IMR-90 (cell line): ENCODE measurements at regions not wholly inside any gene's neighbourhood (a gene's known extent, or its start where the extent isn't known, plus 50 kb on each side); places are given as distances from the start of the nearest gene placed in this dataset.

ENCODE experiments used
- ATAC-seq: fragments of 200-7000 bp; cut with Tn5 transposase; 2 replicates; pipeline ENCODE4 v1.9.1; 2020; ENCODE audit warnings: low read depth, mild to moderate bottlenecking, moderate library complexity
- BruUV-seq: library from RNA; stranded (reverse); fragments of 400-500 nt; replicated peaks from 2 replicates; lab custom pipeline; 2021; lab: Mats Ljungman, UMichigan
- CTCF ChIA-PET: fragments of 300-600 bp; formaldehyde crosslinking; extraction: SDS; loops from one replicate; lab custom pipeline; 2021; ENCODE audit warnings: antibody characterized with exemption; lab: Yijun Ruan, JAX
- POLR2A ChIA-PET: fragments of 300-600 bp; sonication (Branson Sonifier 250); formaldehyde crosslinking; loops from one replicate; lab custom pipeline; 2022; ENCODE audit warnings: antibody characterized with exemption; ENCODE audit not compliant: unreplicated experiment; lab: Charles Lee
- DNase-seq: peaks from one replicate; pipeline ENCODE4 v3.0.0; 2013
- H2AFZ ChIP-seq: replicated peaks from 2 replicates; pipeline ENCODE3; 2013; ENCODE audit warnings: low read length, mild to moderate bottlenecking; ENCODE audit not compliant: poor library complexity
- H2AK5ac ChIP-seq: 2 replicates; pipeline ENCODE4 v1.6.1; 2013; ENCODE audit warnings: low read depth, low read length, inconsistent platforms
- H2AK9ac ChIP-seq: replicated peaks from 2 replicates; pipeline ENCODE3; 2013; ENCODE audit warnings: mild to moderate bottlenecking, low read depth, low read length, moderate library complexity; ENCODE audit not compliant: poor library complexity
- H2BK120ac ChIP-seq: 2 replicates; pipeline ENCODE4 v1.6.1; 2013; ENCODE audit warnings: low read depth, low read length, inconsistent platforms
- H2BK15ac ChIP-seq: 3 replicates; pipeline ENCODE4 v1.6.1; 2013; ENCODE audit warnings: low read depth, low read length, inconsistent platforms
- H2BK20ac ChIP-seq: 2 replicates; pipeline ENCODE4 v1.6.1; 2013; ENCODE audit warnings: low read depth, mild to moderate bottlenecking, inconsistent platforms, low read length, moderate library complexity
- H2BK5ac ChIP-seq: 2 replicates; pipeline ENCODE4 v1.6.1; 2013; ENCODE audit warnings: mild to moderate bottlenecking, low read depth, low read length, inconsistent platforms; ENCODE audit not compliant: poor library complexity, severe bottlenecking
- H3K14ac ChIP-seq: replicated peaks from 2 replicates; pipeline ENCODE4 v1.6.1; 2013; ENCODE audit warnings: low read depth, low read length, inconsistent platforms
- H3K18ac ChIP-seq: 2 replicates; pipeline ENCODE4 v1.6.1; 2013; ENCODE audit warnings: low read depth, low read length, control low read depth
- H3K23ac ChIP-seq: 2 replicates; pipeline ENCODE4 v1.6.1; 2013; ENCODE audit warnings: low read depth, low read length, inconsistent platforms
- H3K27ac ChIP-seq: 2 replicates; pipeline ENCODE4 v1.5.1; 2013; ENCODE audit warnings: mild to moderate bottlenecking, control low read depth, low read length; ENCODE audit not compliant: insufficient read depth
- H3K27me3 ChIP-seq: 2 replicates; pipeline ENCODE4 v1.6.1; 2013; ENCODE audit warnings: low read length; ENCODE audit not compliant: control insufficient read depth, insufficient read depth
- H3K36me3 ChIP-seq: 2 replicates; pipeline ENCODE4 v1.6.1; 2013; ENCODE audit warnings: low read length, mixed read lengths; ENCODE audit not compliant: control insufficient read depth, insufficient read depth
- H3K4ac ChIP-seq: 2 replicates; pipeline ENCODE4 v1.6.1; 2013; ENCODE audit warnings: low read depth, low read length, inconsistent platforms
- H3K4me1 ChIP-seq: 2 replicates; pipeline ENCODE4 v1.6.1; 2013; ENCODE audit warnings: low read length, mixed read lengths; ENCODE audit not compliant: control insufficient read depth, insufficient read depth
- H3K4me2 ChIP-seq: 2 replicates; pipeline ENCODE4 v1.6.1; 2013; ENCODE audit warnings: low read depth, mild to moderate bottlenecking, control low read depth, low read length, moderate library complexity
- H3K4me3 ChIP-seq: 2 replicates; pipeline ENCODE4 v1.5.1; 2013; ENCODE audit warnings: low read depth, mild to moderate bottlenecking, control low read depth, low read length, moderate library complexity; ENCODE audit not compliant: insufficient read depth
- H3K56ac ChIP-seq: 2 replicates; pipeline ENCODE4 v1.6.1; 2013; ENCODE audit warnings: low read length, inconsistent platforms; ENCODE audit not compliant: insufficient read depth; ENCODE audit errors: extremely low read depth
- H3K79me1 ChIP-seq, 2 experiments: 2 replicates each; pipeline ENCODE4 v1.6.1; 2013; ENCODE audit warnings: low read length in 2 of 2, inconsistent platforms in 1 of 2, low read depth in 1 of 2
- H3K9ac ChIP-seq: 2 replicates; pipeline ENCODE4 v1.6.1; 2013; ENCODE audit warnings: low read depth, low read length, control low read depth
- H3K9me1 ChIP-seq: 2 replicates; pipeline ENCODE4 v1.6.1; 2013; ENCODE audit warnings: low read length, inconsistent platforms; ENCODE audit not compliant: insufficient read depth
- H3K9me3 ChIP-seq: 2 replicates; pipeline ENCODE4 v1.6.1; 2013; ENCODE audit warnings: low read length; ENCODE audit not compliant: control insufficient read depth, insufficient read depth
- H4K20me1 ChIP-seq: 2 replicates; pipeline ENCODE4 v1.6.1; 2013; ENCODE audit warnings: low read length, inconsistent platforms; ENCODE audit not compliant: insufficient read depth
- H4K5ac ChIP-seq: 2 replicates; pipeline ENCODE4 v1.6.1; 2013; ENCODE audit warnings: mild to moderate bottlenecking, low read depth, low read length, control low read depth
- H4K8ac ChIP-seq, 2 experiments: 2 replicates each; pipeline ENCODE4 v1.6.1; 2013; ENCODE audit warnings: low read depth in 2 of 2, low read length in 2 of 2, control low read depth in 1 of 2, inconsistent platforms in 1 of 2
- H4K91ac ChIP-seq: 2 replicates; pipeline ENCODE4 v1.6.1; 2013; ENCODE audit warnings: low read depth, low read length, inconsistent platforms; ENCODE audit not compliant: insufficient read depth
- BHLHE40 ChIP-seq: fragments of 150-350 bp; IDR thresholded peaks from 2 replicates; pipeline ENCODE4 v1.6.1; 2016; ENCODE audit warnings: mild to moderate bottlenecking, low read depth, low read length
- CEBPB ChIP-seq: IDR thresholded peaks from 2 replicates; pipeline ENCODE4 v1.6.1; 2012; ENCODE audit warnings: low read depth, low read length, improper control_type of control experiment
- CHD1 ChIP-seq: IDR thresholded peaks from 2 replicates; pipeline ENCODE4 v1.6.1; 2012; ENCODE audit warnings: low read depth, low read length, improper control_type of control experiment
- FOS ChIP-seq: fragments of 150-350 bp; IDR thresholded peaks from 2 replicates; pipeline ENCODE4 v1.6.1; 2016; ENCODE audit warnings: low read depth, low read length
- MAFK ChIP-seq: IDR thresholded peaks from 2 replicates; pipeline ENCODE4 v1.6.1; 2012; ENCODE audit warnings: low read depth, low read length, improper control_type of control experiment
- MAZ ChIP-seq: IDR thresholded peaks from 2 replicates; pipeline ENCODE4 v1.6.1; 2012; ENCODE audit warnings: low read depth, mild to moderate bottlenecking, low read length, improper control_type of control experiment, moderate library complexity, borderline replicate concordance
- MXI1 ChIP-seq: IDR thresholded peaks from 2 replicates; pipeline ENCODE4 v1.6.1; 2012; ENCODE audit warnings: low read depth, mild to moderate bottlenecking, low read length, moderate library complexity, borderline replicate concordance
- NFE2L2 ChIP-seq: fragments of 150-350 bp; IDR thresholded peaks from 2 replicates; pipeline ENCODE4 v1.6.1; 2016; ENCODE audit warnings: low read depth, mild to moderate bottlenecking, low read length
- POLR2A ChIP-seq: IDR thresholded peaks from 2 replicates; pipeline ENCODE4 v1.6.1; 2012; ENCODE audit warnings: mild to moderate bottlenecking, low read depth, low read length
- RAD21 ChIP-seq: IDR thresholded peaks from 2 replicates; pipeline ENCODE4 v1.6.1; 2012; ENCODE audit warnings: low read length, improper control_type of control experiment
- RCOR1 ChIP-seq: IDR thresholded peaks from 2 replicates; pipeline ENCODE4 v1.6.1; 2012; ENCODE audit warnings: mild to moderate bottlenecking, low read length, improper control_type of control experiment; ENCODE audit not compliant: insufficient replicate concordance
- RFX5 ChIP-seq: IDR thresholded peaks from 2 replicates; pipeline ENCODE4 v1.8.0; 2012; ENCODE audit warnings: low read depth, mild to moderate bottlenecking, low read length, moderate library complexity
- SMC3 ChIP-seq: fragments of 150-350 bp; IDR thresholded peaks from 2 replicates; pipeline ENCODE4 v1.6.1; 2016; ENCODE audit warnings: low read depth, mild to moderate bottlenecking, antibody characterized with exemption, low read length, moderate library complexity
- WGBS, 2 experiments: methylation state at CpG; one replicate each; pipeline versions ENCODE4 v1.1.5 to v1.1.7; 2013; ENCODE audit warnings: missing lambda C conversion rate in 2 of 2; ENCODE audit not compliant: insufficient read length in 1 of 2; ENCODE audit errors: extremely low coverage in 2 of 2; 5-methylcytosine and 5-hydroxymethylcytosine counted together
- dilution Hi-C: fragments of 300-500 bp; cut with HindIII; formaldehyde crosslinking; loops from one replicate; pipeline ENCODE4 v1.14.3; 2018; ENCODE audit warnings: low sequenced_read_pairs; ENCODE audit not compliant: unreplicated experiment
- in situ Hi-C: fragments of 300-500 bp; cut with MboI; formaldehyde crosslinking; loops from 3 replicates; pipeline ENCODE4 v1.14.3; 2019; ENCODE audit warnings: low sequenced_read_pairs, inconsistent platforms, mixed read lengths
- intact Hi-C: fragments of 100-400 bp; cut with micrococcal nuclease; formaldehyde crosslinking; loops from 2 replicates; pipeline ENCODE4 v1.10.0; 2022
- TF ChIP-seq, protein P1 (sequence below): fragments of 150-350 bp; IDR thresholded peaks from 2 replicates; pipeline ENCODE4 v1.6.1; 2016; ENCODE audit warnings: low read depth, mild to moderate bottlenecking, low read length, moderate library complexity, borderline replicate concordance
- TF ChIP-seq, protein P2 (sequence below): fragments of 150-350 bp; IDR thresholded peaks from 2 replicates; pipeline ENCODE4 v1.6.1; 2017; ENCODE audit warnings: mild to moderate bottlenecking, antibody characterized with exemption, low read length, low read depth
- TF ChIP-seq, protein P3 (sequence below): conservative IDR thresholded peaks from 2 replicates; pipeline ENCODE4 v1.5.1; 2012; ENCODE audit warnings: mild to moderate bottlenecking, low read depth, low read length, improper control_type of control experiment

DNA sequence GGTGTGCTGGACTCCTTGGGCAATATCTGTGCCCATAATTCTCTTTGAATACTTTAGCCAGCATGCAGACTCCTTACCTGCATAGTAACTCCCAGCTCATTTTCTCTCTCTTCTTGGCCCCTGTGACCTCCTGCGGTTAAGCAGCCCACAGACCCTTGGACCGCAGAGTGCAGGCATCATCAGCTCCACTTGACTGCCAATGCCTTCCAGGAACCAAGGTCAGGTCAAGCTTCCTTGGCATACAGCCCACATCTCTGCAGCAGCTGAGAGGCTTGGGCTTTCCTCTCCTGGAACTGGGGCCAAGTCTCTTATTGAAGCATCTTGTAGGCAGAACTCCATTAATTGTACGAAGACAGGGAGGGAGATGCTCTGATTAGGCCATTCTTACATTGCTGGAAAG, 130.1 kb upstream of the PIEZO2 start:
- Histone ChIP-seq H4K91ac (no peak overlapping the region), H2AK9ac (no peak overlapping the region), H3K18ac (no peak overlapping the region), H3K9me3 (no peaks in the 10 kb centered on the region; the same call in 1 of the 2 replicates), H3K79me1 (no peaks in the 10 kb centered on the region), H4K8ac (no peak overlapping the region), H3K9me1 (no peaks in the 10 kb centered on the region), H3K4me1 (no peaks in the 10 kb centered on the region; the same call in 1 of the 2 replicates), H3K14ac (no peak overlapping the region), H3K9ac (no peak overlapping the region), H3K27me3 (0 out of 2 replicates have a peak, but pooled peaks cover 2% of the 10 kb centered on the region), H3K4ac (no peak overlapping the region), H3K36me3 (no peaks in the 10 kb centered on the region), H2BK120ac (no peak overlapping the region), H2BK15ac (no peak overlapping the region), H2AK5ac (no peak overlapping the region), H2BK20ac (no peak overlapping the region), H2AFZ (no peak overlapping the region), H3K56ac (no peak overlapping the region), H3K4me3 (no peak overlapping the region), H4K20me1 (no peaks in the 10 kb centered on the region), H2BK5ac (no peak overlapping the region), H3K23ac (no peak overlapping the region), H3K27ac (no peak overlapping the region), H3K4me2 (no peak overlapping the region), H4K5ac (no peak overlapping the region)
- TF ChIP-seq MAZ, result no peak
- TF ChIP-seq FOS, result no peak
- TF ChIP-seq CHD1, result no peak
- TF ChIP-seq, protein P1, sequence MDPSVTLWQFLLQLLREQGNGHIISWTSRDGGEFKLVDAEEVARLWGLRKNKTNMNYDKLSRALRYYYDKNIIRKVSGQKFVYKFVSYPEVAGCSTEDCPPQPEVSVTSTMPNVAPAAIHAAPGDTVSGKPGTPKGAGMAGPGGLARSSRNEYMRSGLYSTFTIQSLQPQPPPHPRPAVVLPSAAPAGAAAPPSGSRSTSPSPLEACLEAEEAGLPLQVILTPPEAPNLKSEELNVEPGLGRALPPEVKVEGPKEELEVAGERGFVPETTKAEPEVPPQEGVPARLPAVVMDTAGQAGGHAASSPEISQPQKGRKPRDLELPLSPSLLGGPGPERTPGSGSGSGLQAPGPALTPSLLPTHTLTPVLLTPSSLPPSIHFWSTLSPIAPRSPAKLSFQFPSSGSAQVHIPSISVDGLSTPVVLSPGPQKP, result no peak
- no peak for TF ChIP-seq MXI1
- no peak for TF ChIP-seq RAD21
- TF ChIP-seq BHLHE40, result no peak
- TF ChIP-seq POLR2A, result no peak
- TF ChIP-seq NFE2L2, result no peak
- TF ChIP-seq RFX5, result no peak
- TF ChIP-seq MAFK, result no peak
- TF ChIP-seq, protein P2, sequence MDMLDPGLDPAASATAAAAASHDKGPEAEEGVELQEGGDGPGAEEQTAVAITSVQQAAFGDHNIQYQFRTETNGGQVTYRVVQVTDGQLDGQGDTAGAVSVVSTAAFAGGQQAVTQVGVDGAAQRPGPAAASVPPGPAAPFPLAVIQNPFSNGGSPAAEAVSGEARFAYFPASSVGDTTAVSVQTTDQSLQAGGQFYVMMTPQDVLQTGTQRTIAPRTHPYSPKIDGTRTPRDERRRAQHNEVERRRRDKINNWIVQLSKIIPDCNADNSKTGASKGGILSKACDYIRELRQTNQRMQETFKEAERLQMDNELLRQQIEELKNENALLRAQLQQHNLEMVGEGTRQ, result no peak
- no peak for TF ChIP-seq CEBPB
- no peak for TF ChIP-seq RCOR1
- TF ChIP-seq SMC3, result no peak
- TF ChIP-seq, protein P3, sequence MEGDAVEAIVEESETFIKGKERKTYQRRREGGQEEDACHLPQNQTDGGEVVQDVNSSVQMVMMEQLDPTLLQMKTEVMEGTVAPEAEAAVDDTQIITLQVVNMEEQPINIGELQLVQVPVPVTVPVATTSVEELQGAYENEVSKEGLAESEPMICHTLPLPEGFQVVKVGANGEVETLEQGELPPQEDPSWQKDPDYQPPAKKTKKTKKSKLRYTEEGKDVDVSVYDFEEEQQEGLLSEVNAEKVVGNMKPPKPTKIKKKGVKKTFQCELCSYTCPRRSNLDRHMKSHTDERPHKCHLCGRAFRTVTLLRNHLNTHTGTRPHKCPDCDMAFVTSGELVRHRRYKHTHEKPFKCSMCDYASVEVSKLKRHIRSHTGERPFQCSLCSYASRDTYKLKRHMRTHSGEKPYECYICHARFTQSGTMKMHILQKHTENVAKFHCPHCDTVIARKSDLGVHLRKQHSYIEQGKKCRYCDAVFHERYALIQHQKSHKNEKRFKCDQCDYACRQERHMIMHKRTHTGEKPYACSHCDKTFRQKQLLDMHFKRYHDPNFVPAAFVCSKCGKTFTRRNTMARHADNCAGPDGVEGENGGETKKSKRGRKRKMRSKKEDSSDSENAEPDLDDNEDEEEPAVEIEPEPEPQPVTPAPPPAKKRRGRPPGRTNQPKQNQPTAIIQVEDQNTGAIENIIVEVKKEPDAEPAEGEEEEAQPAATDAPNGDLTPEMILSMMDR, result no peak
- in situ Hi-C loops, result no loop called here
- intact Hi-C loops, result no loop called here
- ATAC-seq, result no peak
- DNase-seq, result no peak
- ChIA-PET CTCF (interaction anchor here (0.5 kb wide), 1 partner anchor 17 kb away, joined by 6 read pairs; no protein-coding TSS in a partner anchor), POLR2A (no interaction called here)
- 100% methylated on average over 1 of the region's 3 CpGs; no CpG with 5 or more reads in 1 of the 2 experiments for WGBS, 2 experiments
- BruUV-seq, result no TSS peak
- dilution Hi-C loops, result no loop called here
